Mucosa of rectum (tissue), 2 donors: ENCODE measurements at regions not wholly inside any gene's neighbourhood (a gene's known extent, or its start where the extent isn't known, plus 50 kb on each side); places are given as distances from the start of the nearest gene placed in this dataset.

Source experiments
- H3K27ac ChIP-seq, 2 donors: one replicate each; pipeline ENCODE4 v1.7.0; 2013; ENCODE audit warnings: inconsistent platforms in 2 of 2, low read depth in 2 of 2, low read length in 2 of 2
- H3K27me3 ChIP-seq, 2 donors: one replicate each; pipeline ENCODE4 v1.7.0; 2013; ENCODE audit warnings: low read length in 2 of 2; ENCODE audit not compliant: control insufficient read depth in 2 of 2, insufficient read depth in 2 of 2
- H3K36me3 ChIP-seq, 2 donors: one replicate each; pipeline ENCODE4 v1.7.0; 2013; ENCODE audit warnings: low read length in 2 of 2; ENCODE audit not compliant: control insufficient read depth in 2 of 2, insufficient read depth in 2 of 2
- H3K4me1 ChIP-seq, 2 donors: one replicate each; pipeline ENCODE4 v1.7.0; 2013; ENCODE audit warnings: low read length in 2 of 2, mild to moderate bottlenecking in 1 of 2; ENCODE audit not compliant: control insufficient read depth in 2 of 2, insufficient read depth in 2 of 2
- H3K4me3 ChIP-seq, 2 donors: one replicate each; pipeline ENCODE4 v1.7.0; 2013; ENCODE audit warnings: low read length in 2 of 2
- H3K9ac ChIP-seq, 2 donors: one replicate each; pipeline ENCODE4 v1.7.0; 2013; ENCODE audit warnings: low read length in 2 of 2, low read depth in 1 of 2, mild to moderate bottlenecking in 1 of 2
- H3K9me3 ChIP-seq, 2 donors: one replicate each; pipeline ENCODE4 v1.7.0; 2013; ENCODE audit warnings: low read length in 2 of 2; ENCODE audit not compliant: control insufficient read depth in 2 of 2
- donor health status: healthy.
- donor health status: Normal muscosa, but diverticular disease.

- Histone ChIP-seq H3K4me3 (no peak overlapping the region), H3K9me3 (no peaks in the 10 kb centered on the region), H3K4me1 (peaks cover 0 to 5% of the 10 kb centered on the region in 2 donors)
Measured at GRCh38 chr15:58296276-58296675, 135.5 kb upstream of the LIPC start.

GRCh38 chr15:58297639-58298038 is 134.2 kb upstream of the LIPC start:
- Histone ChIP-seq H3K27ac (no peak overlapping the region), H3K9ac (no peak overlapping the region), H3K36me3 (no peaks in the 10 kb centered on the region), H3K4me1 (peaks cover 0 to 5% of the 10 kb centered on the region in 2 donors), H3K27me3 (no peaks in the 10 kb centered on the region), H3K4me3 (no peak overlapping the region), H3K9me3 (no peaks in the 10 kb centered on the region)

More at GRCh38 chr15:58296276-58296675, 135.5 kb upstream of the LIPC start:
- H3K27ac ChIP-seq, result no peak overlapping the region
- no peaks in the 10 kb centered on the region for H3K36me3 ChIP-seq
- H3K27me3 ChIP-seq, result no peaks in the 10 kb centered on the region
- H3K9ac ChIP-seq, result no peak overlapping the region

GRCh38 chr15:58298879-58299850 is 132.6 kb upstream of the LIPC start:
- H3K9ac ChIP-seq, result no peak overlapping the region
- H3K27ac ChIP-seq, result peak overlapping the region in 1 of 2 donors; percentile 1
- no peak overlapping the region for H3K4me3 ChIP-seq
- H3K4me1 ChIP-seq, result no peaks in the 10 kb centered on the region
- H3K36me3 ChIP-seq, result no peaks in the 10 kb centered on the region
- no peaks in the 10 kb centered on the region for H3K9me3 ChIP-seq
- no peaks in the 10 kb centered on the region for H3K27me3 ChIP-seq

GRCh38 chr15:58302832-58303231 is 129.0 kb upstream of the LIPC start:
- Histone ChIP-seq H3K27ac (no peak overlapping the region), H3K4me1 (no peaks in the 10 kb centered on the region), H3K9ac (no peak overlapping the region), H3K4me3 (no peak overlapping the region), H3K27me3 (no peaks in the 10 kb centered on the region), H3K9me3 (no peaks in the 10 kb centered on the region), H3K36me3 (no peaks in the 10 kb centered on the region)

- no peak overlapping the region for H3K9ac ChIP-seq
- no peak overlapping the region for H3K27ac ChIP-seq
- no peaks in the 10 kb centered on the region for H3K27me3 ChIP-seq
- H3K4me3 ChIP-seq, result no peak overlapping the region
- no peaks in the 10 kb centered on the region for H3K36me3 ChIP-seq
- H3K4me1 ChIP-seq, result no peaks in the 10 kb centered on the region
- H3K9me3 ChIP-seq, result no peaks in the 10 kb centered on the region
Measured at GRCh38 chr15:58303236-58303635, 128.6 kb upstream of the LIPC start.

- Histone ChIP-seq H3K27me3 (no peaks in the 10 kb centered on the region), H3K9me3 (no peaks in the 10 kb centered on the region), H3K36me3 (no peaks in the 10 kb centered on the region), H3K4me3 (no peak overlapping the region), H3K9ac (no peak overlapping the region), H3K4me1 (no peaks in the 10 kb centered on the region), H3K27ac (no peak overlapping the region)
Measured at GRCh38 chr15:58306591-58307312, 125.0 kb upstream of the LIPC start.

GRCh38 chr15:58307313-58307961 is 124.4 kb upstream of the LIPC start:
- Histone ChIP-seq H3K4me3 (no peak overlapping the region), H3K4me1 (no peaks in the 10 kb centered on the region), H3K27ac (no peak overlapping the region), H3K9me3 (no peaks in the 10 kb centered on the region), H3K9ac (no peak overlapping the region), H3K36me3 (no peaks in the 10 kb centered on the region), H3K27me3 (no peaks in the 10 kb centered on the region)

- Histone ChIP-seq H3K9ac (no peak overlapping the region), H3K36me3 (no peaks in the 10 kb centered on the region), H3K9me3 (no peaks in the 10 kb centered on the region), H3K4me3 (no peak overlapping the region), H3K27ac (no peak overlapping the region), H3K4me1 (no peaks in the 10 kb centered on the region), H3K27me3 (no peaks in the 10 kb centered on the region)
Measured at GRCh38 chr15:58308742-58309355, 122.9 kb upstream of the LIPC start.

- no peak overlapping the region for H3K9ac ChIP-seq
- H3K4me1 ChIP-seq, result no peaks in the 10 kb centered on the region
- H3K27me3 ChIP-seq, result no peaks in the 10 kb centered on the region
- H3K36me3 ChIP-seq, result no peaks in the 10 kb centered on the region
- no peak overlapping the region for H3K4me3 ChIP-seq
- no peaks in the 10 kb centered on the region for H3K9me3 ChIP-seq
- H3K27ac ChIP-seq, result no peak overlapping the region
Measured at GRCh38 chr15:58309963-58310928, 121.5 kb upstream of the LIPC start.
